HG03175 (cell line): ENCODE measurements at regions not wholly inside any gene's neighbourhood (a gene's known extent, or its start where the extent isn't known, plus 50 kb on each side); places are given as distances from the start of the nearest gene placed in this dataset.
"Not testable (repeated sequence)": the region's sequence is repeated elsewhere in the genome, so short reads cannot be mapped to it uniquely, and the experiment has no call there.

Experiments used
- ATAC-seq: cut with Tn5 transposase; IDR thresholded peaks from one replicate; pipeline ENCODE4 v1.9.1; 2021; ENCODE audit warnings: mild to moderate bottlenecking, moderate library complexity; ENCODE audit not compliant: unreplicated experiment

DNA sequence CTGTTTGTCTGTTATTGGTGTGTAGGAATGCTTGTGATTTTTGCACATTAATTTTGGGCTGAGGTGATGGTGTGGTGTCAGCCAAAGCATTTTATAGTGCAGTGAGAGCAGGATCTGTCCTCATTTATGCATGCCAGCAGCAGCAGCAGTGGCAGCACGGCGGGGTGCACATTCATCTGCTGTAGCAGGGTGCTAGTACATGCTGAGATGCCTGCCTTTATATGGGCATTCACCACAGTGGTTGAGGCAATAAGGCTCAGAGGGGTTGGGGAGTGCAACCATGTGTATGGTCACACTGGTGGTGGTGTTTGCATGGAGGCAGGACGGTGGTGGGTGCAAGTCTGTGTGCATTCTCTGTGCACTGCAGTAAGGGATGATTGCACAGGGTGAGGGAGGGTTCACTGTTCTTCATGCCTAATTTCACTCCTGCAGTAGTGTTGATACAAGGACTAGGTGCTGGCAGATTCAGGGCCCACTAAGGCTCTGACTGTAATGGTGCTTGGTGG is 129.3 kb upstream of the SYNCRIP start:
- no peak for ATAC-seq

DNA sequence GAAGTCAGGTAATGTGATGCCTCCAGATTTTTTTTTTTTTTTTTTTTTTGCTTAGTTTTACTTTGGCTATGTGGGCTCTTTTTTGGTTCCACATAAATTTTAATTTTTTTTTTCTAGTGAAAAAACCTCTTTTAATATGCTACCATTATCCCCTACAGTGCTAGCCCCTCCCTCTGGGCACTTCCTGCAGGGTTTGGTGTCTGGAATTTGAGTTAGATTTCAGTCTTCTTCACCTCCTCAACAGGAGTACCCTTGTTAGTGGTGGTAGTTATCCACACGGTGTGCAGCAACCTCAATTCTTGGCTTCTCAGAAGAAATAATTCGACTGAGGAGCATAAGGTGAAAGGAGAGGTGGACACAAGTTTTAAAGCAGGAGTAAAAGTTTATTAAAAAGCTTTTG is 128.8 kb upstream of the SYNCRIP start:
- ATAC-seq, result no peak

DNA sequence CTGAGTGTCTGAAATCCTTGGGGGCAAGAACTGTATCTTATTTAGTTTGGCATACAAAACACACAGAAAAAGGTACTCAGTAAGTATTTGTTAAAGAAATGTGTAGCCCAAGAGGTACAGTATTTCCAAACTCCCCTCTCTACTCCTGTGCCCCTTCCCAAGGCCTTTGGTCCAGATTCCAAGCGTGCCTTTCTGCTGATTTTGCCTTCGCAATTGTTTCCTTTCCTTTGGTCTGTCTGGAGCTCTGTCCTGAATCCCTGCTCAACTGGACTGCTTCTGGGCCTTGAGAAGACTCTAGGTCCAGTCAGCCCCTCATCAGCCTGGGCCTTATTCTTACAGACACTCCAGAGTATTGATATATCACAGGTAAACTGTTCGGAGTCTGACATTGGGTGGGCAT is 122.2 kb upstream of the SYNCRIP start:
- ATAC-seq, result no peak

DNA sequence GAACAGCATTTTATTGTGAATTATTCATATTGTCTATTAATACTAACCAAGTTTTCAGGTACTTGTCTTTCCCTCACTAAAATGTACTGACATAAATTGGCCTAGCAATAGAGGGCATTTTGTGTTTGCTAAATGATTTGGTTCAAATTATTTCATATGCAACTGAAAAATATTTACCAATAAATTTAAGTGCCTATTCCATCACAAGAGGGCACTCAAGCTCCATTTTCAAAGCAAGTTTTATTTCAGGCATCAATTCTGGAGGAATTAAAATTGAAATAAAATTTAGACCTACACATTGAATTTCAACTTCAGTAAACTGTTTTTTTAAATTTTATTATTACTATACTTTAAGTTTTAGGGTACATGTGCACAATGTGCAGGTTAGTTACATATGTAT is 114.3 kb upstream of the SYNCRIP start:
- no peak for ATAC-seq

DNA sequence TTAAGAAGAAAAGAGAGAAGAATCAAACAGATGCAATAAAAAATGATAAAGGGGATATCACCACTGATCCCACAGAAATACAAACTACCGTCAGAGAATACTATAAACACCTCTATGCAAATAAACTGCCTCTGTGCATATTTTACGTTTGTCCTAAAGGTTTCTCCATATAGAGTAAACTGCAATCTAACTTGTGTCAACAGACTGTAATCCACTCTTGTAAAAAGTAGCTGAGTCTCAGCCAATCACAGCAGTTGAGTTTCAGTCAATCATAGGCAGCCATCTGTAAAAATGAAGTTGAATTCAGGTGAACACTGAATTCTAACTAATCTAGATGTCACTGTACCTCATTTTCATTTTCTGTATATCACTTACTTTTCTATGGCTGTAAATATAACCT is 112.2 kb upstream of the SYNCRIP start:
- ATAC-seq, result no peak

DNA sequence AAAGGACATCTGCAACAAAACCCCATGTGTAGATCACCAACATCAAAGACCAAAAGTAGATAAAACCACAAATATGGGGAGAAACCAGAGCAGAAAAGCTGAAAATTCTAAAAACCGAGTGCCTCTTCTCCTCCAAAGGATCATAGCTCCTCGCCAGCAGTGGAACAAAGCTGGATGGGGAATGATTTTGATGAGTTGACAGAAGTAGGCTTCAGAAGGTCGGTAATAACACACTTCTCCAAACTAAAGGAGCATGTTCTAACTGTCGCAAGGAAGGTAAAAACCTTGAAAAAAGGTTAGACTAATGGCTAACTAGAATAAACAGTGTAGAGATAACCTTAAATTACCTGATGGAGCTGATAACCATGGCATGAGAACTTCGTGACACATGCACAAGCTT is 109.9 kb upstream of the SYNCRIP start:
- ATAC-seq, result no peak

DNA sequence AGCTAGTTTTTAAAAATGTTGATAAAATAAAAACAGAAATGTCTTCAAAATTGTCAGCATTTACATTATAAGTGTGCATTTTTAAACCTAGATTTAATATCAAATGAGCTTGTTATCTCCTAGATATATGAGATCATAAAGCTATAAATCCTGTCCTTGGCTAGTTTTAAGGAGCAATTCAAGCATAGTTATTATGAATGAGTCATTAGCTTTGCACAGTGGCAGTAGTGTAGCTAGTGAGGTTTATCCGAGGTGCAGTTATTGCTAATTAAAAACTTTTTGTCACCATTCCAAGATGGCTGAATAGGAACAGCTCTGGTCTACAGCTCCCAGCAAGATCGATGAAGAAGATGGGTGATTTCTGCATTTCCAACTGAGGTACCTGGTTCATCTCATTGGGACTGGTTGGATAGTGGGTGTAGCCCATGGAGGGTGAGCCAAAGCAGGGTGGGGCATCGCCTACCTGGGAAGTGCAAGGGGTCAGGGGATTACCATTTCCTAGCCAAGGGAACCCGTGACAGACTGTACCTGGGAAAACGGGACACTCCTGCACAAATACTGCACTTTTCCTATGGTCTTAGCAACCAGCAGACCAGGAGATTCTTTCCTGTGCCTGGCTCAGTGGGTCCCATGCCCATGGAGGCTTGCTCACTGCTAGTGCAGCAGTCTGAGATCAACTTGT is 108.8 kb upstream of the SYNCRIP start:
- ATAC-seq, result no peak

DNA sequence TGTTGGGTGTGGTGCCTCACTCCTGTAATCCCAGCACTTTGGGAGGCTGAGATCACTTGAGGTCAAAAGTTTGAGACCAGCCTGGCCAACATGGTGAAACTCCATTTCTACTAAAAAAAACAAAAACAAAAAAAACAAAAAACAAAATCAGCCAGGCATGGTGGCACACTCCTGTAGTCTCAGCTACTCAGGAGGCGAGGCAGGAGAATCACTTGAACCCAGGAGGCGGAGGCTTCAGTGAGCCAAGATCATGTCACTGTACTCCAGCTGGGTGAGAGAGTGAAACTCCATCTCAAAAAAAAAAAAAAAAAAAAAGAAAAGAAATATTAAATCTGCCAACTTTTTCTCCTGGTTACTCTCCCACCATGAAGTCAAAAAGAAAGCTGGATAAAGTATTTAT is 107.5 kb upstream of the SYNCRIP start:
- not testable (repeated sequence) for ATAC-seq

DNA sequence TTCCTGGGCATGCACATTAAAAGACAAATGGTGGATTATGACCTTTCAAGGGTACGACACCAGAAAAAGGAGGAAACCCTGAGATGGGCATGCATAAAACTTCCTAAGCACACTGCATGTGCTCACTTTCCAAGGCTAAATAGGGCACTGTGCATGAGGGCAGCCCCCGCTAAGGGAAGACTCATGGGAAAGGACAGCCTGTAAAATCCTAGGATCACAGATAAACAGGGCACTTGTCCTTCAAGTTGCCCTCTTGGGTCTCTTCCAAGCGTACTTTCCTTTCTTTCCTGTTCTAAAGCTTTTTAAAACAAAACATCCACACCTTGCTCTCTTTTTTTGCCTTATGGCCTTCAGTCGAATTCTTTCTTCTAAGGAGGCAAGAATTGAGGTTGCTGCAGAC is 106.5 kb upstream of the SYNCRIP start:
- ATAC-seq, result no peak

DNA sequence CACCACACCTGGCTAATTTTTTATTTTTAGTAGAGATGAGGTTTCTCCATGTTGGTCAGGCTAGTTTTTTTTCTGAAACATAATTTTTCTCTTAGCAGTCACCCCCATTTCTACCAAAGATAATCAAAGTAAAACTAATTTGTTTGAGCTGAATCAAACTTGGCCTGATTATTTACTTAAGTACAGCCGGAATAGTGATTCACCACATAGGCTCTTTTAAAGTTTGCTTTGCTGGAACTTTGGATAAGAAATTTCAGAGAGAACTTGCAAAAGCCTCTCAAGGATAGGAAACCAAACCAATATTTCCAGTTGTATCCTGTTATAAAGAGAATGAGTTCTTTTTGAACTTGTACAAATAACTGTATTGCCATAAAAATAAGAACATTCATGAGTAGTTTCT is 105.0 kb upstream of the SYNCRIP start:
- ATAC-seq, result no peak

DNA sequence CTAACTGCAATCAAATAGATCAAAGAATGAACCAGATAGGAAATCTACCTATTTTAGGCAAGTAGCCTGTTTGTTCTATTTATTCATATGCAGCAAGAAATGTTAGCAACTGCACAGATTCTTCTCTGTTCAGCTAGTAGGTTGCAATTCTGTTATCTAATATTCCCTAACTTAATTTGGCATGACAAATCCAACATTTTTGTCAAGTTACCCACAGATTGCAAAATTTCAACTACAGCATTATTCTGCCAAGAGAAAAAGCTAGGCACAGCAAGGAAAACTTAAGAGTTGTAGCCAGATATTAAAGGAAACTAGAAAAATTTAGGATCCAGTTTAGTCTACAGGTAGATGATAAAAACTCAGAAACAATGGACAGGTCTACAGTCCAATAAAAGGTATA is 104.4 kb upstream of the SYNCRIP start:
- ATAC-seq, result no peak

DNA sequence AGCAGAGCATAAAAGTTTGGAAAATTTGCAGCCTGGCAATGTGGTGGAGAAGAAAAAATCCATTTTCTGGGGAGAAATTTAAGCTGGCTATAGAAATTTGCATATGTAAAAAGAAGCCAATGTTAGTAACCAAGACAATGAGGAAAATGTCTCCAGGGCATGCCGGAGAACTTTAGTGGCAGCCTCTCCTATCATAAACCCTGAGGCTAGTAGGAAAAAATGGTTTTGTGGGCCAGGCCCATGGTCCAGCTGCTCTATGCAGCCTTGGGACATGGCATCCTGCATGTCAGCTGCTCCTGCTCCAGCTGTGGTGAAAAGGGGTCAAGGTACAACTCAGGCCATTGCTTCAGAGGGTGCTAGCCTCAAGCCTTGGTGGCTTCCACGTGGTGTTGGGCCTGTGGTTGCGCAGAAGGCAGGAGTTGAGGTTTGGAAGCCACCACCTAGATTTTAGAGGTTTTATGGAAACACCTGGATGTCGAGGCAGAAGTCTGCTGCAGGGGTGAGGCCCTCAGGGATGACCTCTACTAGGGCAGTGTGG is 101.8 kb upstream of the SYNCRIP start:
- no peak for ATAC-seq

DNA sequence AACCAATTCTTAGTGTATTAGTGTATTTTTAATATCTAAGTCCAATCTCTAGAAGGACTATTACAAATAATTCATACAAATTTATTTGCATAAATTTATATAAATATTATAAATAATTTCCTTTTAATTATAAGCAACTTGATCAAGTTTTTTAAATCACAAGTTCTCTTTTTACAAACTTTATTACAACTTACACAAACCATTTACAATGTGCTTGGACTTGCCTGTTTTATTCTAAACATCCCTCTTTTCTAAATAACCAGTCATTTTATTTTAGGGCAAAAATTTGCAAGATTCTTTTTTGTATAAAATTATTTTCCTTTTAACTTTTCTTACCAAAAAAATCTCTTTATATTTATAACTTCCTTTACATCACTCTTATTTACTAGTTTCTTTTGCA is 83.5 kb upstream of the SYNCRIP start:
- ATAC-seq, result no peak

DNA sequence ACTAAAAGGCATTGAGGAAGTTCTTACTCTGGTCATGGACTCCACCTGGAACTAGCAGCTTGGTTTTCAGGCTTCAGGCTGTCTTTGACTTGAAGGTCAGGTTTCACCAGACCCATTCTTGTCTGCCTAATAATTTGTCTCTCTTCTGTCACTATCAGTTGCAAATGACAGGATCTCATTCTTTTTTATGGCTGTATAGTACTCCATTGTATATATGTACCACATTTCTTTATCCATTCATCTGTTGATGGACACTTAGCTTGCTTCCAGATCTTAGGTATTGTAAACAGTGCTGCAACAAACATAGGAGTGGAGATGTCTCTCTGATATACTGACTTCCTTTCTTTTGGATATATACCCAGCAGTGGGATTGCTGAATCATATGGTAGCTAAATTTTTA is 73.1 kb upstream of the SYNCRIP start:
- no peak for ATAC-seq

DNA sequence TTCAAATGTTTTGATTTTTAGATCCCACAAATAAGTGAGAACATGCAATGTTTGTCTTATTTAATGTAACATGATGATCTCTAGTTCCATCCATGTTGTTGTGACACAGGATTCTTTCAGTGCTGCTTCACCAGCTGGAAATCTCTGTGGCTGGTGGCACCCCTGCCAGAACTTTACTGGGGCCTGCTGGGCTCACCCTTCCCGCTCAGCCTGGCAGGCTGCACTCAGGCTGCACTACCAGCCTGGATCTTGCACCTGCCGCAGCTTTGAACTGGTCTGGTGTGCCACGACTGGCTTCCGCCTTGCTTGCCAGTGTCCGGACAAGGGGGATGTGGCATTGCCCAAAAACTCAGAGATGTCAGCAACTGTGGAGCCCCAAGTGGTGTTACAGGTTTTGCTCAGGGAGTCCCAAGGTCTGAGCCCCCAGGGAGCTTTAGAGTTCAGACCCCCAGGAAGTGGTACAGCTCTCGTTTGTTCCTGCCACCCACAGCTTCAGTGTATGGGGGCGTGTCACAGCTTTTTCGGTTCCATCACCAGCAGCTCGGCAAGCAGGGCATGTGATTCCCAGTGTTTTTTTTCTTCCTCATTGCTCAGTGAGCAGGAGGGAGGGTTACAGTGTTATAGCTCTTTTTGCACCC is 72.3 kb upstream of the SYNCRIP start:
- ATAC-seq, result no peak

DNA sequence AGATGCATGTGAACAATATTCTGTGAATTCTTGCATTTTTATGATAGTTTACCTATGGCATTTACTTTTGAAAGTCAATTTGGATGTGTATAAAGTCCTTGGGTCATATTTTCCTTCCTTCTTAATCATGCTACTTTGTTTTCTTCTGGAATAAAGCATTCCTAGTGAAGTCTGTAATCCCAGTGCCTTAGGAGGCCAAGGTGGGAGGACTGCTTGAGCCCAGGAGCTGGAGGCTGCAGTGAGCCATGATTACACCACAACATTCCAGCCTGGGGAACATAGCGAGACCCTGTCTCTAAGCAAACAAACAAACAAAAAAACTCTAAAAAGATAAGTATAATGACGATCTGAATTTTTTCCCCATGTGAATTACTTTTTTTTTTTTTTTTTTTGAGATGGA is 69.7 kb upstream of the SYNCRIP start:
- ATAC-seq, result no peak

DNA sequence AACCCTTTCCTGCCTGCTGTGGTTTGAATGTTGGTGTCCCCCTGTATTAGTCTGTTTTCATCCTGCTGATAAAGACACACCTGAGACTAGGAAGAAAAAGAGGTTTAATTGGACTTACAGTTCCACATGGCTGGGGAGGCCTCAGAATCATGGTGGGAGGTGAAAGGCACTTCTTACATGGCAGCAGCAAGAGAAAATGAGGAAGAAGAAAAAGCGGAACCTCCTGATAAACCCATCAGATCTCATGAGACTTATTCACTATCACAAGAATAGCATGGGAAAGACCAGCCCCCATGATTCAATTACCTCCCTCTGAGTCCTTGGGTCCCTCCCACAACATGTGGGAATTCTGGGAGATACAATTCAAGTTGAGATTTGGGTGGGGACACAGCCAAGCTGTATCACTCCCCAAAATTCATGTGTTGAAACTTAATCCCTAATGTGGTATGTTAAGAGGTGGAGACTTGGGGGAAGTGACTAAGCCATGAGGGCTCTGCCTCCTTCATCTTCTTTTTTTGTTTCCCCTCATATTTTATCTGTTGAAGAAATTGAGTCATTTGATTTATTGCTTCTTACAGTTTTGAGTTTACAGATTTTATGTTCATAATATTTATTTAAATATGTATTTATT is 64.9 kb upstream of the SYNCRIP start:
- not testable (repeated sequence) for ATAC-seq

DNA sequence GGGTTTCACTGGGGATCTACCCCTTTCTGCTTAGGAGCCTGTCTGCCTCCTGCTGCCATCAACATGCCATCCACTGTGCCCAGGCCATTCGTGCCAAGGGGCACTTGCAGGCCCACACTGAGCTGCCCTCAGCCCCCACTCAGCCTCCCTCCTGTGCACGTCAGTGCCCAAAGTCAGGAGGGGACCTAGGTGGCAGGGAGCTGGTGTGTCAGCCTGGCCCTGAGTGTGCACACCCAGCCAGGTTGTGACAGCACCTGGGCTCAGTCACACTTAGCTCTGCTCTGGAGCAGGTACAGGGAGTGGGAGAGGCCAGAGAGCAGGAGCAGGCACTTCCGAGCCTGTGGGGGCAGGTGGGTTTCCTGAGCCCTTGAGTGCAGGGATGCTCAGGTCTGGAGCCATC is 63.6 kb upstream of the SYNCRIP start:
- ATAC-seq, result no peak

DNA sequence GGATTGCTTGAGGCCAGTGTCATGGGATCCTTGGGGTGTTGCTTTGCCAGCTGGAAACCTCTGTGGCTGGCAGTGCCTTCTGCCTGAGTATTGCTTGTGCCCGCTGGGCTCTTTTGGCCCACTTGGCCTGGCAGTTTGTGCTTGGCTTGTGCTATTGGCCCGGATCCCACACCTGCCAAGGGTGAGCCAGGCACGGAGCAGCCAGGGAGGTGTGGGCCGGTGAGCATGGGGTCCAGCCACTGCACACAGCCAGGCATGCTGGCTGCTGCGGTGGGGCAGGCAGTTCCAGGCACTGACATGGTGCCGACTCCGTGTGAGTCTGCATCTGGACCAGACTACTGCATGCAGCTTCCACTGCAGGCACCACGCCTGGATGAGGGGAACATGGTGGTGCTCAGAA is 62.5 kb upstream of the SYNCRIP start:
- ATAC-seq, result no peak

DNA sequence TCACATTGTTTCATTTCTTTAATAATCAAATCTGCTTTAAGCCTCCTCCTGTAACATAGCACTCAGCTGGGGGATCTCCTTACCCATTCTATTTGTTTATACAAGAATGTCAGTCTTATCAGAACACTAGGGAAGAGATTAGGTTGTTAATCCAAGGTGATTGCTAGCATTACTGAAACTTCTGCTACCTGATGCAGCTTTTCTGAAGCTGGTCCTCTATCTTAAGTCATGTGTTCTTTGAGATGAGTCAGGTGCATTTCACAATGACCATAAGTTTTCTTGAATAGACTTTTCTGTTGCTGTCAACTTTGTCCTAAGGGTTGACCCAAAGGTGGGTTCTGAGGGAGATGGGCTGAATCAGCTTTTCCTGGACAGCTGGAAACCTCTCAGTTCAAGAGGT is 60.7 kb upstream of the SYNCRIP start:
- ATAC-seq, result no peak
